ENCODE measurements at regions not wholly inside any gene's neighbourhood (a gene's known extent, or its start where the extent isn't known, plus 50 kb on each side); places are given as distances from the start of the nearest gene placed in this dataset.

- ChIA-PET CTCF (ENCODE audit: partially characterized antibody) (interaction anchor here (1.0 to 1.3 kb wide), 3 partner anchors 8 to 469 kb away, joined by 3 to 7 read pairs (median 3); no protein-coding TSS in a partner anchor), POLR2A (ENCODE audit: partially characterized antibody) (no interaction called here)
- Histone ChIP-seq H3K4ac (replicated peaks; ENCODE audit: insufficient read length, low read depth, low read length) (no peak overlapping the region), H2AK5ac (ENCODE audit: low read depth, low read length) (no peak overlapping the region), H3K27me3 (replicated peaks in 1 of 4; ENCODE audit: control insufficient read depth in 3 of 4, extremely low read depth in 1 of 4, insufficient read depth in 3 of 4, low read length in 3 of 4) (no peaks in the 10 kb centered on the region), H4K8ac (ENCODE audit: extremely low read depth, insufficient read depth, low read length) (no peak overlapping the region), H2BK12ac (ENCODE audit: low read depth, low read length) (no peak overlapping the region), H3K79me2 (ENCODE audit: control insufficient read depth in 1 of 2, insufficient read depth in 2 of 2, low read length in 2 of 2) (no peaks in the 10 kb centered on the region), H3K56ac (replicated peaks; ENCODE audit: insufficient read length, low read depth, low read length) (no peak overlapping the region), H4K5ac (ENCODE audit: insufficient read length, low read depth, low read length) (no peak overlapping the region), H3K23me2 (ENCODE audit: low read depth, low read length) (no peaks in the 10 kb centered on the region; the same call in 1 of the 2 replicates), H3K27ac (ENCODE audit: low read depth, low read length) (no peak overlapping the region), H2BK20ac (ENCODE audit: low read length) (no peak overlapping the region), H2AFZ (ENCODE audit: low read length) (no peak overlapping the region), H2BK15ac (ENCODE audit: low read length) (no peak overlapping the region), H3K36me3 (ENCODE audit: control insufficient read depth in 2 of 4, insufficient read depth in 4 of 4, low read length in 3 of 4) (no peaks in the 10 kb centered on the region), H3K23ac (ENCODE audit: insufficient read length) (no peak overlapping the region), H3K9me3 (ENCODE audit: insufficient read depth in 2 of 2, low read depth in 1 of 2, low read length in 1 of 2) (no peaks in the 10 kb centered on the region), H3K4me1 (replicated peaks in 1 of 4; ENCODE audit: control insufficient read depth in 3 of 4, insufficient read depth in 4 of 4, low read length in 3 of 4) (no peaks in the 10 kb centered on the region; a peak in 1 of 7 replicates), H3K18ac (ENCODE audit: extremely low read depth, low read length) (no peak overlapping the region), H2BK5ac (ENCODE audit: low read depth, low read length) (no peak overlapping the region), H3K4me2 (ENCODE audit: insufficient read depth in 1 of 2, low read depth in 2 of 2, low read length in 2 of 2) (no peak overlapping the region), H3K14ac (ENCODE audit: insufficient read length) (no peak overlapping the region), H3K4me3 (ENCODE audit: extremely low read depth in 1 of 4, insufficient read depth in 2 of 4, low read depth in 3 of 4, low read length in 4 of 4) (no peak overlapping the region), H4K91ac (replicated peaks; ENCODE audit: insufficient read length, low read length) (no peak overlapping the region), H3K79me1 (ENCODE audit: low read depth, low read length) (no peaks in the 10 kb centered on the region), H2BK120ac (replicated peaks; ENCODE audit: low read depth, low read length) (no peak overlapping the region), H4K20me1 (replicated peaks in 1 of 2; ENCODE audit: control insufficient read depth in 1 of 2, insufficient read depth in 2 of 2, low read length in 2 of 2) (no peaks in the 10 kb centered on the region), H3K9ac (replicated peaks in 1 of 4; ENCODE audit: extremely low read depth in 1 of 4, low read depth in 3 of 4, low read length in 3 of 4) (no peak overlapping the region)
- DNase-seq (ENCODE audit: low read depth in 1 of 2, low spot score in 2 of 2) (no peak), FAIRE-seq (no peak)
- WGBS, 2 experiments (ENCODE audit: extremely low coverage in 1 of 2, insufficient coverage in 1 of 2, insufficient read length in 1 of 2, insufficient replicate concordance in 2 of 2, low coverage in 1 of 2, low lambda C conversion rate in 2 of 2, missing lambda C conversion rate in 1 of 2), result 94% methylated on average over 1 of the region's 1 CpG; no CpG with 5 or more reads in 1 of the 2 experiments
- TF ChIP-seq RBBP5 (IDR thresholded peaks at IDR 0.05; ENCODE audit: borderline replicate concordance, low read depth, low read length), result no peak
- TF ChIP-seq ATF3 (IDR thresholded peaks at IDR 0.05; ENCODE audit: insufficient read depth, low read depth, low read length), result no peak
- no peak for TF ChIP-seq SUZ12 (IDR thresholded peaks at IDR 0.05; ENCODE audit: low read length)
- TF ChIP-seq TAF7 (optimal IDR thresholded peaks at IDR 0.05; ENCODE audit: borderline replicate concordance, low read depth, low read length), result no peak
- TF ChIP-seq CBX8 (IDR thresholded peaks at IDR 0.05; ENCODE audit: borderline replicate concordance, low read depth, low read length), result no peak
- TF ChIP-seq NANOG (IDR thresholded peaks at IDR 0.05; ENCODE audit: insufficient read depth, low read depth, low read length, poor library complexity, severe bottlenecking), result no peak
- TF ChIP-seq SIRT6 (IDR thresholded peaks at IDR 0.05; ENCODE audit: low read length), result no peak
- TF ChIP-seq USF2 (IDR thresholded peaks at IDR 0.05; ENCODE audit: low read length), result no peak
- no peak for TF ChIP-seq RAD21 (IDR thresholded peaks at IDR 0.05 in 1 of 2, conservative IDR thresholded peaks at IDR 0.05 in 1 of 2; ENCODE audit: low read depth in 2 of 2, low read length in 2 of 2)
- no peak for TF ChIP-seq CBX5 (IDR thresholded peaks at IDR 0.05; ENCODE audit: low read depth, low read length)
- TF ChIP-seq SP1 (IDR thresholded peaks at IDR 0.05; ENCODE audit: low read depth, low read length), result no peak
Observed at GRCh38 chr7:34451183-34451582, 206.8 kb upstream of the NPSR1 start.

Measured in H1 (cell line).